Fibroblast of lung (primary cell): ENCODE measurements at regions not wholly inside any gene's neighbourhood (a gene's known extent, or its start where the extent isn't known, plus 50 kb on each side); places are given as distances from the start of the nearest gene placed in this dataset.

Experiments used
- EZH2 ChIP-seq: IDR thresholded peaks from 2 replicates; pipeline ENCODE4 v1.5.1; 2012; ENCODE audit warnings: low read length, control low read depth, mild to moderate bottlenecking; ENCODE audit errors: missing control alignments
- TF ChIP-seq, protein P1 (sequence below), 2 donors: IDR thresholded peaks in 1 of 2; conservative IDR thresholded peaks in 1 of 2; 1 replicate in 1 of 2; 2 replicates in 1 of 2; pipeline ENCODE4 v1.5.1; 2011 to 2012; ENCODE audit warnings: low read length in 2 of 2, control low read depth in 1 of 2, inconsistent platforms in 1 of 2, low read depth in 1 of 2, mild to moderate bottlenecking in 1 of 2

GRCh38 chr4:173475751-173476150, 54.3 kb downstream of the HAND2 start:
- TF ChIP-seq, protein P1, sequence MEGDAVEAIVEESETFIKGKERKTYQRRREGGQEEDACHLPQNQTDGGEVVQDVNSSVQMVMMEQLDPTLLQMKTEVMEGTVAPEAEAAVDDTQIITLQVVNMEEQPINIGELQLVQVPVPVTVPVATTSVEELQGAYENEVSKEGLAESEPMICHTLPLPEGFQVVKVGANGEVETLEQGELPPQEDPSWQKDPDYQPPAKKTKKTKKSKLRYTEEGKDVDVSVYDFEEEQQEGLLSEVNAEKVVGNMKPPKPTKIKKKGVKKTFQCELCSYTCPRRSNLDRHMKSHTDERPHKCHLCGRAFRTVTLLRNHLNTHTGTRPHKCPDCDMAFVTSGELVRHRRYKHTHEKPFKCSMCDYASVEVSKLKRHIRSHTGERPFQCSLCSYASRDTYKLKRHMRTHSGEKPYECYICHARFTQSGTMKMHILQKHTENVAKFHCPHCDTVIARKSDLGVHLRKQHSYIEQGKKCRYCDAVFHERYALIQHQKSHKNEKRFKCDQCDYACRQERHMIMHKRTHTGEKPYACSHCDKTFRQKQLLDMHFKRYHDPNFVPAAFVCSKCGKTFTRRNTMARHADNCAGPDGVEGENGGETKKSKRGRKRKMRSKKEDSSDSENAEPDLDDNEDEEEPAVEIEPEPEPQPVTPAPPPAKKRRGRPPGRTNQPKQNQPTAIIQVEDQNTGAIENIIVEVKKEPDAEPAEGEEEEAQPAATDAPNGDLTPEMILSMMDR (conservative IDR thresholded peaks at IDR 0.05 in 1 of 2, IDR thresholded peaks at IDR 0.05 in 1 of 2; ENCODE audit: low read depth in 1 of 2, low read length in 2 of 2) = no peak
- no peak for TF ChIP-seq EZH2
